SKM-1 treated with dmso at 0.1 percent for 144 hours (cell line): ENCODE measurements at regions not wholly inside any gene's neighbourhood (a gene's known extent, or its start where the extent isn't known, plus 50 kb on each side); places are given as distances from the start of the nearest gene placed in this dataset.

ENCODE experiments used
- DNase-seq: peaks from one replicate; lab custom pipeline; 2025; ENCODE audit not compliant: unreplicated experiment; lab: John Stamatoyannopoulos, UW

DNA sequence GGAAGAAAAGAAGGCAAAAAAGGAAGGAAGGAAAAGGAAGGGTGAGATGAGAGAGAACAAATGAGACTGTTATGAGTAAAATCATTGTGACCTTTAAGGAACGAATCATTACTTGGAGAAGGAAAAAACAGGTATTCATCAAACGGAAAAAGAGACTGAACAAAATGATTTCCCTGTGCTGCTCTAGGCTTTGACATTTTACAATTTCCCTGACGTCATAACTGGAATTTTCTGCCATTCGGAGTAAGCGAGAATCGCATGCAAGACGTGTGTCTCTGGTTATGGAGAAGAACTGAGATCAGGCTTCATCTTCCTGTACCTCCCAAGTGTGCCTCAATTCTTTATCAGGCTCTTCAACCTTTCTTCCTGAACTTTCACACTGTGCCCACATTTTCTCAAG, 534.7 kb upstream of the KLHL29 start:
- DNase-seq, result no peak

DNA sequence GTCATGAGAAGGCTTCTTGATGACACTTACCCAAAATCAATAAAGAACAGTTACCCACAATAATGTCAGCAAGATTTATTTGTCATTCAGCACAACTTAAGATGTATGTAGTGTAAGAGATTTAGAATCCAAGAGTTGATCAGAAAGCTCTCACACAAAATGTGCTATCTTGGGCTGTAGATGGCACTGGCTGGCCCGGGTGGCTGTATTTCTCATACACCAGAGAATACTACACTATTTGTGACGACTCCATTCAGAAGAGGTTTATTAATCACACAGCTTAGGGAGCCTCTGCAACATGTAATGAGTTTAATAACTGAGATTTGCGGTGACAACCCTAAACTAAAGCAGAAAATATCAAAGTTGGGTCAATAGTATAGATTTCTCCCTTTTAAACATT, 530.4 kb upstream of the KLHL29 start:
- no peak for DNase-seq

DNA sequence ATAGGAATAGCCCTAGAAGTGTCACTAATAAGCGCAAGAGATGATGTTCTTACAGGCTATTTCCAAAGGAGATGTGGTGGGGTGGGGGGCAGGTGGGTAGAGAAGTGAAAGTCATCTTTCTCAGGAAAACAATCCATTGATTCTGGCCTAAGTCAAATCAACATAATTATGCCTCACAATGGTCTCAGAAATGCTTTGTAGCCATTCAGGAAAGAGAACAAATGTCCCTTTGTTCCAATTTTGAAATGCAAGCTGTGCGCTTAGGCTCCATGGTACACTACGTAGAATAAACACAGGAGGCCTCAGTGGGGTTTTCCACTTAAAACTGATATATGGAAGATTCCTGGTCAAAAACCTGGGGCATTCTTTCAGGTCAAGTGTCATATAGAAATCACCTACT, 529.9 kb upstream of the KLHL29 start:
- no peak for DNase-seq

GRCh38 chr2:22855761-22856184, 529.2 kb upstream of the KLHL29 start:
- DNase-seq, result no peak

DNA sequence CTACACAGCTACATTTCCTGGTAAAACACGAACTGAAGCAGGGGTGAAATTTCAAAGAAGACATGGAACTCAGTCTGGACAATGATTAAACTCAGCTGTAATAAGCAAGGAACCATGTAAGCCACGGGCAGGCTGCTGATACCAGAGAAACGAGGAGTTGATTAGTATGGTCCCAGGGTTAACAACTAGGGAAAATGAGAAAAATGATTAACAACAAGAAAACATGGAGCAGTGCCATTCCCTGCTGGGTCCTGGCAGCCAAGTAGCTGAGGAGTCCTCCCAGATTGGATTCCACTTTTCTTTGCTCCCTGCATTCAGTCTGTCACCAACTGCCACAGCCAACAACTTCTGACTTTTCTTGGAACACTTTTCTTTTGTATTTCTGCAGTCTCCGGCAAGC, 517.0 kb upstream of the KLHL29 start:
- DNase-seq, result no peak

- no peak for DNase-seq
These were observed 506.9 kb upstream of the KLHL29 start for GRCh38 chr2:22878121-22878520.

DNA sequence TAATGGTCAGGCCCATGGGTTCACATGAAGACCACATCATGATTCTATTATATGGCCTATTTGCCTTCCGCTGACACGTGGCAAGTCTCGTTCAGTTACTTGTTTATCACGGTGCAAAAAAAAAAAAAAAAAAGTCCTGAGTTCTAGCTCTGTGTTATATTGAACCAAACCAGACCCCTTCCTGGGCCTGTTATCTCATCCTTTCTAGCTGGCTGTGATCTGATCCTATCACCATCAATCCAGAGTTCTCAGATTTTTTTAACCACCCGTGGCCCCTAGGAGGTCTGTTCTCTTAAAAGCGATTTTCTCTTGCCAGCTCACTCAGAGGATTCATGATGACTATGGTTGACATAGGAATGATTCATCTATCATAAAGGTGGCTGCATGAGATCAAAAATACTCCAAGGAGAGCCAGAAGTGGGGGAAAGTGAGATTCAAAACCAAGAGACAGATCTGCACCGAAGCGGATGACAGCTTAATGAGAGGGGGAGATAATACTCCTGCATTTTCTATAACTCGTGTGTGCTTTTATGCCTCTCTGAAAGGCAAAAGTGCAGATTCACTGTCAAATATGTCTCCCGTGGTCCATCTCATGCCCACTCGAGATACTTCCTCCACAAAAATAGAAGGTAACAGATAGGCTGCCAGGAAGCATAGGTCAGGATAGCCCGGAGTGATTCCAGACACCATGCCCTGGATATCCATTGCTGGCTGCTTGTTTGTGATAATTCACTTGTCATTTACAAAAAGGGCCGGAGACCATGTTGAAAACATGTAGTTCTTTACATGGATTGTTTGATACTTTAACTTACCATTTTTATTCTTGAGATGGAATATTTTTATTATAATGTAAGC, 505.7 kb upstream of the KLHL29 start:
- no peak for DNase-seq

DNA sequence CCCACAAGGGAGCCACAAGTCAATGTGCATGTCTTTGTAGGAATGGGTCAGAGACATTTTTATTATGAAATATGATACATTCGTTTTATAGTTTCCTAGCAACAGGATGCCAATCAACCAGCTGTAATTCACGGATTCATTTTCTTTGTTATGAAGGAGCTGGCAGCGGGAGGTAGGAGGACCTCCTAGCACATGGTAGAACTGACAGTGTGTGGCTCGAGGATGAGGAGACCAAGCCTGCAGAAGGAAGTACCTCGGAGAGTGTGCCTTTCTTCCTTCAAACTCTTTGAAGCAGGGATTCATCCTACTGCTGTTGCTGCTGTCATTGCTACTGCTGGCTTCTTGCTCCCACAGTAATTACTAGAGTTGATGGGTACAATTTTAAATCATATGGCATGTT, 504.8 kb upstream of the KLHL29 start:
- no peak for DNase-seq

- no peak for DNase-seq
These were observed 503.0 kb upstream of the KLHL29 start for GRCh38 chr2:22882011-22882410.

GRCh38 chr2:22882643-22883042, 502.3 kb upstream of the KLHL29 start:
- no peak for DNase-seq

GRCh38 chr2:22883054-22883453, 501.9 kb upstream of the KLHL29 start:
- no peak for DNase-seq

DNA sequence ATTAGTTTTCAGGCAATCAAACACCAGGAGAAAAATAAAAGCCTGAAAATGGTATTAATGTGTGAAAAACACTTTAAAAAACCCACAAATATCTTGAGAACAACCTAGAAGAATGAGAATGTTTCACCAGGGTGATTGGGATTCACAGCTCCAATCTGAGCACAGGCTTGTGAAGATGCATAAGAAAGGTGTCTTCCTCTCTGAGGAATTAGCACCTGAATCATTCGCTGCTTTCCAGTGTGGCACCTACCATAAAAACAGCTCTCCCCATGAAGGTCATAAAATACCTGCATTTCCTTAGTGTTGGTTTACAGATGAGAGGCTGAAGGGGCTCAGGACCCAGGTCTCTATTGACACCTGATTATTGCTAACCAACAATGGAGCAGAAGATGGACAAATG, 499.7 kb upstream of the KLHL29 start:
- DNase-seq, result no peak

- DNase-seq, result no peak
These were observed 497.6 kb upstream of the KLHL29 start for GRCh38 chr2:22887426-22887825.

DNA sequence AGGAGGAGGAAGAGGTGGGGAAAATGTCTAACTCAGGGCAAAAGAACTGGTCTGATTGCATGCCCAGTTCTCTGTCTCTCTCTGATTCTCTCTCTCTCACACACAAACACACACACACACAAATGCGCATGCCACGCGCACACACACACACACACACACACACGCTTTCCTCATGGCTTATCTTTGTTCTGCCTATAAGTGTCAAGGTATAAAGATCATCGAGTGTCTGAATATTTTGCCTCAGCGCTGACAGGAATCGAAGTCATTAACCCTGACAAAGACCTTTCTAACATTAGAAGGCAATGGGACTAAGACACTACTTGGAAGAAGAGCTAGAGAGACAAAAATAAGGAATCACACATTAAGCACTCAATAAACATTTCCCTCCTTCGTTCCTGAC, 497.1 kb upstream of the KLHL29 start:
- DNase-seq, result no peak

DNA sequence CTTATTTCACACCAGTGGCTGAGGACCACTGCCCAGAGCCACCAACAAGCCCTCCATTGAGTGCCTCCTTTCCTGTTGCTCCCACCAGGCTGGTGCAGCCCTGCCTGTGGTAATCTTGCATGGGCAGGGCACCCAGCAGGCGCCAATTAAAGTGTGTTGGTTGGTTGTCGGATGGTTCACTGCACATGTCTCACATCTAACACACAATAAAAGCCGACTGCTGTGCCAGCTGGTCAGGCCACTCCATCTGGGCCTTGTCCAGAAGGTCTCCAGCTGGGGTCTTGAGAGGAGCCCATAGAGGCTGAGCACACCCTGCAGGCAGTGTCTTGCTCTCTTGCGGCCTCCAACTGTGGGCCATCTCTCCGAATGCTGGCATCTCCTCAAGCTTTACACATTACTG, 494.8 kb upstream of the KLHL29 start:
- DNase-seq, result no peak

- DNase-seq, result no peak
These were observed 491.0 kb upstream of the KLHL29 start for GRCh38 chr2:22893761-22894517.

DNA sequence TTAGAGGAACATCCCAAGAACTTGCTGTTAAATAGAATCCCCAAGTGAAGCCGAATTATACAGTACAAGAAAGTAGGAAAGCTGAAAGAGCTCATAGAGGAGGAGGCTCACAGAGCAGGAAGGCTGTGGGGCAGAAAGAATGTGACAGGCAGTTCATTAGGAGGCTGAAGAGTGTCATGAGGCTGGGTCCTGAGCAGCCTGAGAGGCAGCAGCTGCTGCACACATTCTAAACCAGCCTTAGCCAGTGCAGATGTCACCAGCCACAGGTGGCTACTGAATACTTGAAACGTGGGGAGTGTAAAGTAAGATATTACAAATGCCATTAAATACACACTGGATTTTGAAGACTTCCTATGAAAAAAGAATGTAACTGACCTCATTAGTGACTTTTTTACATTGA, 490.2 kb upstream of the KLHL29 start:
- DNase-seq, result no peak

GRCh38 chr2:22897428-22897827, 487.6 kb upstream of the KLHL29 start:
- DNase-seq, result no peak

DNA sequence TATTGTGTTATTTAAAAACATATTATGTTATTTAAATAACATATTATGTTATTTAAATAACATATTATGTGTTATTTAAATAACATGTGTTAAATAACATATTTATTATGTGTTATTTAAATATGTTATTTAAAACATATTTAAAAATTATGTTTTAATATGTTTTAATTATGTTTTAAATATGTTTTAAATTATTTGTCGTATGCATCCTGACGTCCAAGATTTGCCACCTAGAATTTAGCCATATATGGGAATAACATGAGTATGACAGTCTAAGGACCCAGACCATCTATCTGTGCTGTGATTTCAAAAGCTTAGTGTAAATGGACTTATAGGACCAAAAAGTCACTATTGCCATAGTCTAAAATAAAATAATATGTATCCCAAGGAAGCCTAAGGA, 484.3 kb upstream of the KLHL29 start:
- no peak for DNase-seq

DNA sequence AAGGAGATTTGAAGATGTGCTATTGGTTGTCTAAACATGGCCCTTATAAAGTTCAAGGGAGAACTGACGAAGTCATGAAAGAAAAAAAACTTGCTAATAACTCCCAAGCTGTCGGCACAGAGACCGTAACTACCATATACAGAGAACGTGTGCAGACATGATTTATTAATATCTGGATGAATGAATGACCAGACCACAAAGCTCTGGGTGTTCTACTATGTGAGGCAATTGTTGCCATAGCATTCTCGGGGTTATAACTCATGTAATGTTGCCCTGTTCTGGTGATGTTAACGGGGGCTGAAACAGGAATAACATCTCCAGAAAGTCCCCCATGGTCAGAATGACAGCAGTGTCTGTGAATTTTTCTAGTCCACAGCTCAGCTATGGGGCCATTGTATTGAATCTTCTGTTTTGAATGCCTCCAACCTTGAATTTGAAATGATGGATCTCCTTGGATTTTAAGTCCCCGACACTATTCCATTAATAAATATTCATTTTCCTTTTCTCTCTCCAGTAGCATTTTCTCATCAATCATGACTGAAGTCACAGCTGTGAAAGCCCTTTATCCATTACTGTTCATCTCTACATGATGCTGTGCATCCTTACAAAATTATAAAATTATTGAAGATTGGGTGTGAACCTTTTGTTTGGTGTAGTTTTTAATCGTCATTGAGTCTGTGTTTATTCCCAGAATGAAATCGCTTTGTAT, 483.4 kb upstream of the KLHL29 start:
- DNase-seq, result no peak

DNA sequence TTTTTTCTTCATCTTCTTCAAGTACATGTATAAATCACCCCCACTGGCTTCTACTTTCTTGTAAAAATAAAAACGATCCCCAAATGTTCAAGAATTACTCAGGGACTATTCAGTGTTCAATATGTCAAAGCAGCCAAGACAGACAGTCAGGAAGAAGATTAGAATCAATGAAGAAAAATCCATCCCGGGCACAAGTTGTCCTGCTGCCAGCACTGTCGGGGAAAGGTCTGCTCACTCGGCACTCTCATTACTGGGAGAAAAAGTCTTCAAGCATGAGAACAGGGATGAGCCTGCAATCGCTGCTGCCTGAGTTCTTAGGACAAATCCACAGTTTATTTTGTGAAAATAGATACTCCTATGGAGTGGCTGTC, 482.8 kb upstream of the KLHL29 start:
- no peak for DNase-seq

GRCh38 chr2:22902662-22903165, 482.3 kb upstream of the KLHL29 start:
- DNase-seq, result no peak
